NCI-H146 treated with DMSO at 0.1 percent for 48 hours (cell line): ENCODE measurements at regions not wholly inside any gene's neighbourhood (a gene's known extent, or its start where the extent isn't known, plus 50 kb on each side); places are given as distances from the start of the nearest gene placed in this dataset.
"Not testable (repeated sequence)": the region's sequence is repeated elsewhere in the genome, so short reads cannot be mapped to it uniquely, and the experiment has no call there.

Experiments
- DNase-seq: peaks from one replicate; lab custom pipeline; 2025; ENCODE audit not compliant: unreplicated experiment; lab: John Stamatoyannopoulos, UW

- not testable (repeated sequence) for DNase-seq
These were observed 1364.5 kb upstream of the WWC1 start for GRCh38 chr5:166926806-166927475.

DNA sequence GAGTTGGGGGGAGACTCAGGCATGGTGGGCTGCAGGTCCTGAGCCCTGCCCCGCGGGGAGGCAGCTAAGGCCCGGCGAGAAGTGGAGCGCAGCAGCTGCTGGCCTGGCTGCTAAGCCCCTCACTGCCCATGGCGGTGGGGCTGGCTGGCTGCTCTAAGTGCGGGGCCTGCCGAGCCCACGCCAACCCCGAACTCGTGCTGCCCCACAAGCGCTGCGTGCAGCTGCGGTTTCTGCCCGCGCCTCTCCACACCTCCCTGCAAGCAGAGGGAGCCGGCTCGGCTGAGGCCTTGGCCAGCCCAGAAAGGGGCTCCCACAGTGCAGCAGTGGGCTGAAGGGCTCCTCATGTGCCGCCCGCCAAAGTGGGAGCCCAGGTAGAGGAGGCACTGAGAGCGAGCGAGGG, 1355.1 kb upstream of the WWC1 start:
- DNase-seq = no peak

DNA sequence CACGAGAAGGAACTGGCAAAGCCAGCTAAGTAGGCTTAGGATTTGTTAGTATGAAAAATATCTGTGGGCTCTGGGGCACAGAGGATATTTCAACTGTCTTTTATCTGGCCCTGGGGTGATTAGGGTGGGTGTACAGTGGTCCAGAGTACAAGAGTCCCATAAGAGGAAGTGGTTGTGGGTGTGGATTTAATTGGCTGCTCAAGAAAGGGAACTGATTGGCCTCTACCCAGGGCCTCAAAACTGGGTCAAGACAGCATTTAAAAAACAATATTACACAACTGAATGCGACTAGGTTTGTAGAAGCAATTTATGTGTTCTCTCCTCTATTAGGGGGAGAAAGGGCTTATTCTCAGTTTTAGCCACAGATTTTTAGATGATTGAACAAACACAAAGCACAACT, 1353.4 kb upstream of the WWC1 start:
- DNase-seq = no peak

GRCh38 chr5:166942948-166943347, 1348.5 kb upstream of the WWC1 start:
- DNase-seq = no peak

- no peak for DNase-seq
These were observed 1344.4 kb upstream of the WWC1 start for GRCh38 chr5:166947045-166947444.

DNA sequence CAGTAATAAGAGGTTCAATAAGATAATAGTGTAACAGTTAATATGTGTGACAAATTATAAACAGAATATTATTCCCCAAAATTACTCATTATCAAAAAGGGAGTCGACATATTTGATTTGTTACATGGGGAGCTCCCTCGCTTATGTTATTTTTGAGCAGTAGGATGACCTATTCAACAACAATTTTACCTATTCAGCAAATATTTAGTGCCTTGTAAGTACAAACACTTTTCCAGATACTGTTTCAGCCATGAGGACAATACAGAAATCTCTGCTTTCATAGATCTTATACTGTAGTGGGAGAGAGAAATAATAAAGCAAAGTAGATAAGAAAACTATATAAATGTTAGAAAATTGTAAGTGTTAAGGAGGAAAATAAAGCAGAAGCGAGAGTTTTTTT, 1342.8 kb upstream of the WWC1 start:
- DNase-seq = no peak

GRCh38 chr5:166952048-166952447, 1339.4 kb upstream of the WWC1 start:
- DNase-seq = no peak

GRCh38 chr5:166957782-166958181, 1333.7 kb upstream of the WWC1 start:
- no peak for DNase-seq

DNA sequence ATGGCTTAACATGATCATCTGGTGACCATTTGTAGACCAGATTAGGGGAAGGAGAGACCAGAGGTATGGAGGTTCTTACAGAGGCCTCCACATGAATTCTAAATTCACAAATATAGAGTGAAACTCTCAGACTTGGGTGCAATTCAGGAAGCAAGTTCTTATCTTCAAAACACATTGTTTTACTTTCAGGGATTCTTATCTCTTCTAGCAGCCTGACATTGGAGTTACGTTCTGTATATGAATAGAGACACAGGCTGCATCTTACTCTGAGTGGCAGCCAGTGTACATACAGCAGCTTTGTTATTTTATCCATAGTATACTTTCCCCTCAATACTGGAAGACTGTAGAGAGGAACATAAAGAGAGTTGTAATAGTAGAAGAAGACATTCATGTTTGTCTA, 1331.7 kb upstream of the WWC1 start:
- no peak for DNase-seq

DNA sequence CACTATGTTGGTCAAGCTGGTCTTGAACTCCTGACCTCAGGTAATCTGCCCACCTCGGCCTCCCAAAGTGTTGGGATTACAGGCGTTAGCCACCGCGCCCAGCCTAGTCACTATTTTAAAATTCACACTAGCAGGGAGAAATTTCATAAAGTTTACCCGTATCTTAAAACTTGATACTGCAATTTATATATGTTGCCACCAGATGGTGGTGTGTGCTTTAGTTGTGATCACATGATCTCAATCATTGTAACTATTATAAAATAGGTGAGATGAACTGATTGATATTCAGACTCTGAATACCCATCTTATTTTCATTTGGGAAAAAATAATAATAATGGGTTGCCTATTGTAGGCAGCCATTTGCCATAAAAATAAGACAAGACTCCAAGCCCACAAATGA, 1330.4 kb upstream of the WWC1 start:
- DNase-seq = no peak

GRCh38 chr5:166961913-166962312, 1329.5 kb upstream of the WWC1 start:
- DNase-seq = no peak

GRCh38 chr5:166962461-166962860, 1329.0 kb upstream of the WWC1 start:
- no peak for DNase-seq

- no peak for DNase-seq
These were observed 1327.8 kb upstream of the WWC1 start for GRCh38 chr5:166963596-166963995.

DNA sequence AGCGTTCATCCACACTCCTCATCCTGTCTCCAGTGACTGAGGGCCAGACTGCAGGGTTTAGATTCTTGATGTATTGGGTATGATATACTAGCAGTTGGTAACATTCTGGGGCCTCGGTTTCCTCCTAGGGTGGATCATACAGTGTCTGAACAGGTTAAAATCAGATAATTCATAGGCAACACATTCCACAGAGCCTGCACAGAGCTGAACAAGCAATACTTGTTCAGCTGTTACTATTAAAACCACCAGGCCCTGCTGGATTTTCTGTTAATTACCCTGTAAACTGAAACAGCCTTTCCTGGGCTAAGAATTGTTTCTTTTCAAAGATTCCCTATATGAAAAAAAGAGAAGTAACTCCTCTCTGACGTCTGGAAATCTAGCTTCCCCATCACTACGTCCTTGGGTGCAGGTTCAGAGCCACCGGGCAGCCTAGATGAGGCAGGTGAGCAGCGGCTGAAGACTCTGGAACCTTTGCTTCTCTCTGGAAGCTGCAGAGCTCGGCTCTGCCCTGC, 1313.5 kb upstream of the WWC1 start:
- no peak for DNase-seq

- no peak for DNase-seq
These were observed 1312.0 kb upstream of the WWC1 start for GRCh38 chr5:166979307-166979895.

GRCh38 chr5:166980666-166981065, 1310.8 kb upstream of the WWC1 start:
- no peak for DNase-seq

DNA sequence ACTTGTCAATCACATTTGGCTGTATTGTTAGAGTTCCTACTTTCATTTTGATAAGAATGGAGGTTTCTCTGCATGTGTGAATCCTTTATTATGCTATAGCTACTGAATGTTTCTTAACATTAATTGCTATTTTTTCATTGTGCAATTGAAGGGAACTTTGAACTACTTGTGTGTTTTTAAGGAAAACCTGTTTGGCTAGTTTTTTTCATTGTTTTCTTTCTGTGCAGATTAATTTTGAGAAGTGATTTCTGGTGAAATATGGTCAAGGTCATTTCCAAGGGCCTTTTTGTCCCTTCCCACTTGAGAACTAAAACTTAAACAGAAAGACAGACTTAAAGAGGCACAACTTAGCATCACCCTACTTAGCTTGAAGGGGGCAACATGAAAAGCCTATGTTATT, 1309.2 kb upstream of the WWC1 start:
- no peak for DNase-seq

- DNase-seq = no peak
These were observed 1299.8 kb upstream of the WWC1 start for GRCh38 chr5:166991601-166992000.

DNA sequence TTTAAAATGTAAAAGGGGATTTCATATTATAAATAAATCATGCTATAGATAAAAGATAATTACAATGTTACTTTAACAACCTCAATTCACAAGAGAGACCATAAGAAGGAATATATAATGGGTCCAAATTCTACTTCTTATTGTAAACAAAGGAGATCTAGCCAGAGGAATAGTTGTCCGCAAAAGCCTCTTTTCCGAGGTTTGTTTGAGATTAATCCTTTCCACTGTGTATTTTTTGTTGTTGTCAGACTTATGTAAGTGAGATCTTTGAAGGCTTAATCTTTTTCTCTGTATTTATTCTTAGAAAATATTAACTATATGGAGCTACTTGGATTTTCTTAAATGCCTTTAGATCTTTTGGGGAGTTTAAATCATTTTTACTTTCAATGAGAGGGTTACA, 1299.3 kb upstream of the WWC1 start:
- DNase-seq = no peak

DNA sequence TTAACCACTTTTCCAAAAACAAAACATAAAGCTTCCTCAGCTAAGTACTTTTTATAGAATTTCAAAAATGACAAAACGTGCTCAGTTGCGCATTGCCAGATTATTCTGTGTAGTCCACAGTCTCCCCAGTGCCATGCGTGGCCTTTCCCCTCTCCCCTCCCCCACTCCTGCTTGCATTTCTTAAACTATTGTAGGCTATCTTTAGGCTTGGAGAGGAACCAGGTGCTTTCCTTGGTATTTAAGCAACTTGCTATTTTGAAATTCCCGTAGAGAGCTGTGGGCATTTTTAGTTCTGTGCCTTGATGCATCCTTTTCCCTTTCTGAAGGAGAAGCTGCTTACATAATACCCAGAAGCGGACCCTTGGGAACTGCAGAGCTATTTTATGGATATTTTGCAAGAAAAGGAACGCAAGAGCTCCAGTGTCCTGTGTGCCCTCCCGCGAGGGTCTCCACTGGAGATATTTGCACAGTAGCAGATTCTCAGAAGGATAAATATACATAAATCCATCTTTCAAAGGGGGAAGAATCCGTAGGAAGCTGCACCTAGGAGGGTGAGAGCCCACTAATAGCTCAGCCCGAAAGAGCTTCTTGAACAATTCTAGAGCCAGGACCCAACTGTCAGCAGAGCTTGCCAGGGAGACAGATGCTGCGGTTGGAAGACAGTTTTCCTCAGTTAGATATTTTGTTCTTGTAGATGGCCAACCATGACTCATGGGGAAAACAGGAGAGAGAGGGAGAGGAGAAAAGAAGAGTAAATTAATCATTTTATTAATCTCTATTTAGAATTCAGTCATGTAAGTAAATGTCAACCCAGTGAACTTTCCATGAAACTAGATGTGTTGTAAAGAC, 1298.3 kb upstream of the WWC1 start:
- DNase-seq = no peak

DNA sequence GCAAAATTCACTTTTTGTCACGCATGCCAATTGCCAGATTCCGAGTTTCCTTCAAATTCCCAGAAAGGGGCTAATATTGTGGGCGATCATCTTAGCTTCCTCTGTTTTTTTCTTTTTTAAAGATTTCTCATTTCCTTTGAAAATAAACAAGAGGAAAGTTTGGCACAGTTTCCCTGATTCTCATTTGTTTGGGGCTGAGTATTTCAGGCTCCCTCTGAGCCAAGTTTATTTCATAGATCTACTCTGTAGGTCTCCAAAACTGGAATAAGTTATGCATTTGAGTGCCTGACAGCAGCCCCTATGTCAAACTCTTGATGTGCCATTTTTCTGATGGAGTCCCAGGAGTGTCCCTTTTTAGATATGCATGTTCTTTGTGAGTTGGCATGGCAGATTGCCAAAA, 1297.2 kb upstream of the WWC1 start:
- no peak for DNase-seq

DNA sequence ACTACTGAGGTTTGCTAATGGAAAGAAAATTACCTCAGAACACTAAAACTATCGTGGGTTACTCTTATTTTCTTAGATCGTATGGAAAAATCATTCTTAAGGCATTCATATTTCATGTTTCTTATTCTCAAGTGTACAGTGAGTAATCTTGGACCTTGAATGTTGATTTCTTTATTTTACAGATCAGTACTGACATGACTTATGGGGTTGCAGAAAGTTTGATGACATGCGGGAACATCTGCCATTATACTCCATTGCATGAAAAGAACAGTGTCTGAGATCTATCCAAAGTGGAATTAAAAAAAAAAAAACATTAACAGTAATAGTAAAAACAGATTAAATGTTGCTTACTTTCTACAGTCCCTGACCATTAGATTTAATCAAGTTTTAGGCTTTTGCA, 1290.2 kb upstream of the WWC1 start:
- no peak for DNase-seq
